MCF 10A (cell line): ENCODE measurements at regions not wholly inside any gene's neighbourhood (a gene's known extent, or its start where the extent isn't known, plus 50 kb on each side); places are given as distances from the start of the nearest gene placed in this dataset.

Experiments
- BruUV-seq: library from RNA; stranded (reverse); fragments of 400-500 nt; replicated peaks from 2 replicates; lab custom pipeline; 2021; lab: Mats Ljungman, UMichigan
- CTCF ChIA-PET: fragments of 300-600 bp; sonication (Branson Sonifier 250); formaldehyde crosslinking; extraction: SDS; loops from one replicate; lab custom pipeline; 2021; ENCODE audit warnings: antibody characterized with exemption, inconsistent platforms; lab: Yijun Ruan, JAX
- POLR2A ChIA-PET: fragments of 300-600, 350-650 bp; sonication (Branson Sonifier 250); formaldehyde crosslinking; extraction: SDS; loops from one replicate; lab custom pipeline; 2020; ENCODE audit warnings: antibody characterized with exemption, inconsistent platforms; lab: Yijun Ruan, JAX
- DNase-seq: peaks from one replicate; pipeline ENCODE4 v3.0.0-alpha.2; 2018; ENCODE audit not compliant: unreplicated experiment
- H3K27ac Mint-ChIP-seq: one replicate; pipeline ENCODE4 v1.8.0; 2022; ENCODE audit warnings: mild to moderate bottlenecking, low read depth, mixed read lengths; ENCODE audit not compliant: unreplicated experiment
- H3K27me3 Mint-ChIP-seq: one replicate; pipeline ENCODE4 v1.8.0; 2022; ENCODE audit warnings: mixed read lengths; ENCODE audit not compliant: insufficient read depth, unreplicated experiment
- H3K36me3 Mint-ChIP-seq: one replicate; pipeline ENCODE4 v1.8.0; 2022; ENCODE audit warnings: mild to moderate bottlenecking, moderate library complexity, mixed read lengths; ENCODE audit not compliant: insufficient read depth, unreplicated experiment
- H3K4me1 Mint-ChIP-seq: one replicate; pipeline ENCODE4 v1.8.0; 2022; ENCODE audit warnings: mixed read lengths; ENCODE audit not compliant: insufficient read depth, unreplicated experiment
- H3K4me3 Mint-ChIP-seq: one replicate; pipeline ENCODE4 v1.8.0; 2022; ENCODE audit warnings: mild to moderate bottlenecking, moderate library complexity, mixed read lengths; ENCODE audit not compliant: unreplicated experiment
- H3K9me3 Mint-ChIP-seq: one replicate; pipeline ENCODE4 v1.8.0; 2022; ENCODE audit warnings: mixed read lengths; ENCODE audit not compliant: unreplicated experiment
- intact Hi-C: fragments of 100-400 bp; cut with micrococcal nuclease; formaldehyde crosslinking; loops from 2 replicates; pipeline ENCODE4 v1.14.1; 2022
- TF ChIP-seq, protein P1 (sequence below): fragments of 200-600 bp; IDR thresholded peaks from one replicate; pipeline ENCODE4 v1.8.0; 2022; ENCODE audit warnings: antibody characterized with exemption, mild to moderate bottlenecking; ENCODE audit not compliant: unreplicated experiment

DNA sequence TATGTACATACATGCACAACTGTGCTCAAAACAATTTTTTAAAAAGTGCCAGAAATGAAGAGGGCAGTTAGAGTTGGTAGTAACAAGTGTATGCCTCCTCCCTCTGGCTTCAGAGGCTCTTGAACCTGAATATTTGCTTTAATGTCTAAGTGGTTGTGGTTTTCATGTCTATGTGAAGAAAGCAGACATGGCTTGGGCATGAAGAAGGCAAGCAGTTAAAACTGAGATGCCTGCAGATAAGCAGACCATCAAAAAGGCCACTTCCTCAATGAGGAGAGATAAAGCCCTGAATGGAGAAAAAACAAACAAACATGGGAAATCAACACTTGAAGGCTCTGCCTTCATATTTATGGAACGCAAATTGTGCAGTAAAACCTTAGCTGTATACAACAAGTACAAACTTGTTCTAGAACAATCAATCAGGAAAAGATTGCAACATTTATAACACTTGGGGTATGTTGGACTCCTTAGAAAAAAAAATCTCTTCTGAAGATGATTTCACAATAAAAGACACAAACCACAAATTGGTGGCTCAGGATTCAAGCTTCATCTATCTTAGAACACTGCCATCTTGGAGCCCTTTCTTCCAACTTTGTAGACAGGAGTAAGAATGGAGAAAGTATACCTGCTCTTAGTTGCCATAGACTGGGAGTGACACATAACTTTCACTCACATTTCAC, 52.7 kb upstream of the PLA2G4A start:
- H3K36me3 Mint-ChIP-seq = no peaks in the 10 kb centered on the region
- H3K4me1 Mint-ChIP-seq = peaks cover 6% of the 10 kb centered on the region
- CTCF ChIA-PET = interaction anchor here (0.9 to 1.8 kb wide), 3 partner anchors 23 to 401 kb away, joined by 3 to 4 read pairs (median 4); partner anchors contain the start of gene TPR
- no peak overlapping the region for H3K27ac Mint-ChIP-seq
- no peaks in the 10 kb centered on the region for H3K9me3 Mint-ChIP-seq
- no TSS peak for BruUV-seq
- TF ChIP-seq, protein P1, sequence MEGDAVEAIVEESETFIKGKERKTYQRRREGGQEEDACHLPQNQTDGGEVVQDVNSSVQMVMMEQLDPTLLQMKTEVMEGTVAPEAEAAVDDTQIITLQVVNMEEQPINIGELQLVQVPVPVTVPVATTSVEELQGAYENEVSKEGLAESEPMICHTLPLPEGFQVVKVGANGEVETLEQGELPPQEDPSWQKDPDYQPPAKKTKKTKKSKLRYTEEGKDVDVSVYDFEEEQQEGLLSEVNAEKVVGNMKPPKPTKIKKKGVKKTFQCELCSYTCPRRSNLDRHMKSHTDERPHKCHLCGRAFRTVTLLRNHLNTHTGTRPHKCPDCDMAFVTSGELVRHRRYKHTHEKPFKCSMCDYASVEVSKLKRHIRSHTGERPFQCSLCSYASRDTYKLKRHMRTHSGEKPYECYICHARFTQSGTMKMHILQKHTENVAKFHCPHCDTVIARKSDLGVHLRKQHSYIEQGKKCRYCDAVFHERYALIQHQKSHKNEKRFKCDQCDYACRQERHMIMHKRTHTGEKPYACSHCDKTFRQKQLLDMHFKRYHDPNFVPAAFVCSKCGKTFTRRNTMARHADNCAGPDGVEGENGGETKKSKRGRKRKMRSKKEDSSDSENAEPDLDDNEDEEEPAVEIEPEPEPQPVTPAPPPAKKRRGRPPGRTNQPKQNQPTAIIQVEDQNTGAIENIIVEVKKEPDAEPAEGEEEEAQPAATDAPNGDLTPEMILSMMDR = no peak
- intact Hi-C loops = no loop called here
- peak; percentile 52 for DNase-seq
- H3K4me3 Mint-ChIP-seq = no peak overlapping the region
- H3K27me3 Mint-ChIP-seq = no peaks in the 10 kb centered on the region
- POLR2A ChIA-PET = interaction anchor here (0.7 to 1.5 kb wide), 3 partner anchors 8 to 190 kb away, joined by 3 to 5 read pairs (median 4); no protein-coding TSS in a partner anchor

GRCh38 chr1:186775036-186775435, 53.7 kb upstream of the PLA2G4A start:
- no peak for DNase-seq
- no TSS peak for BruUV-seq
- TF ChIP-seq, protein P1 = no peak
- CTCF ChIA-PET = interaction anchor here (0.9 kb wide), 1 partner anchor 400 kb away, joined by 3 read pairs; the partner anchor contains the start of gene TPR
- Mint-ChIP-seq H3K27me3 (no peaks in the 10 kb centered on the region), H3K4me3 (no peak overlapping the region), H3K9me3 (no peaks in the 10 kb centered on the region), H3K27ac (no peak overlapping the region), H3K36me3 (no peaks in the 10 kb centered on the region), H3K4me1 (peaks cover 6% of the 10 kb centered on the region)
- intact Hi-C loops = no loop called here
- POLR2A ChIA-PET = no interaction called here

GRCh38 chr1:186772228-186772627, 56.5 kb upstream of the PLA2G4A start:
- Mint-ChIP-seq H3K36me3 (no peaks in the 10 kb centered on the region), H3K9me3 (no peaks in the 10 kb centered on the region), H3K27me3 (no peaks in the 10 kb centered on the region), H3K4me1 (peaks cover 6% of the 10 kb centered on the region), H3K27ac (no peak overlapping the region), H3K4me3 (no peak overlapping the region)
- TF ChIP-seq, protein P1 = no peak
- no TSS peak for BruUV-seq
- CTCF ChIA-PET = interaction anchor here (0.7 to 1.2 kb wide), 3 partner anchors 11 to 49 kb away, joined by 3 read pairs; no protein-coding TSS in a partner anchor
- intact Hi-C loops = no loop called here
- no peak for DNase-seq
- POLR2A ChIA-PET = interaction anchor here (0.6 kb wide), 2 partner anchors 11 to 18 kb away, joined by 3 read pairs; no protein-coding TSS in a partner anchor

- no peak for DNase-seq
- CTCF ChIA-PET = interaction anchor here (0.9 to 1.6 kb wide), 2 partner anchors 9 to 29 kb away, joined by 3 read pairs; no protein-coding TSS in a partner anchor
- no peak overlapping the region for H3K4me3 Mint-ChIP-seq
- no peaks in the 10 kb centered on the region for H3K36me3 Mint-ChIP-seq
- BruUV-seq = no TSS peak
- H3K27ac Mint-ChIP-seq = no peak overlapping the region
- no peaks in the 10 kb centered on the region for H3K4me1 Mint-ChIP-seq
- POLR2A ChIA-PET = interaction anchor here (1.7 kb wide), 1 partner anchor 21 kb away, joined by 4 read pairs; no protein-coding TSS in a partner anchor
- intact Hi-C loops = no loop called here
- H3K27me3 Mint-ChIP-seq = no peaks in the 10 kb centered on the region
- H3K9me3 Mint-ChIP-seq = no peaks in the 10 kb centered on the region
- TF ChIP-seq, protein P1 = no peak
Measured at GRCh38 chr1:186770421-186770820, 58.3 kb upstream of the PLA2G4A start.
